Liver (tissue), 8 donors: ENCODE measurements at regions not wholly inside any gene's neighbourhood (a gene's known extent, or its start where the extent isn't known, plus 50 kb on each side); places are given as distances from the start of the nearest gene placed in this dataset.

Source experiments
- DNase-seq: peaks from one replicate; pipeline ENCODE4 v3.0.0-alpha.2; 2017; ENCODE audit warnings: low spot score
- H3K27ac ChIP-seq, 2 donors: one replicate each; pipeline ENCODE4 v1.7.0; 2013; ENCODE audit warnings: inconsistent platforms in 2 of 2, low read length in 2 of 2, control low read depth in 1 of 2, low read depth in 1 of 2, mild to moderate bottlenecking in 1 of 2
- H3K27me3 ChIP-seq, 4 donors: one replicate each; pipeline versions ENCODE4 v1.6.1 to v1.7.0; 2013; ENCODE audit warnings: low read length in 3 of 4, inconsistent platforms in 1 of 4, mild to moderate bottlenecking in 1 of 4, moderate library complexity in 1 of 4; ENCODE audit not compliant: control insufficient read depth in 4 of 4, insufficient read depth in 4 of 4
- H3K36me3 ChIP-seq, 4 donors: one replicate each; pipeline versions ENCODE4 v1.6.1 to v1.7.0; 2013; ENCODE audit warnings: low read length in 3 of 4, mild to moderate bottlenecking in 3 of 4, low read depth in 1 of 4, moderate library complexity in 1 of 4; ENCODE audit not compliant: control insufficient read depth in 4 of 4, insufficient read depth in 3 of 4
- H3K4me1 ChIP-seq, 4 donors: one replicate each; pipeline versions ENCODE4 v1.6.1 to v1.7.0; 2013; ENCODE audit warnings: low read length in 3 of 4, mild to moderate bottlenecking in 3 of 4, moderate library complexity in 1 of 4; ENCODE audit not compliant: control insufficient read depth in 4 of 4, insufficient read depth in 4 of 4
- H3K4me3 ChIP-seq, 3 donors: one replicate each; pipeline versions ENCODE4 v1.6.1 to v1.7.0; 2013; ENCODE audit warnings: low read length in 3 of 3, control low read depth in 1 of 3, low read depth in 1 of 3, mild to moderate bottlenecking in 1 of 3
- H3K9ac ChIP-seq, 2 donors: one replicate each; pipeline ENCODE4 v1.7.0; 2013; ENCODE audit warnings: low read length in 2 of 2, mild to moderate bottlenecking in 2 of 2, moderate library complexity in 2 of 2, control low read depth in 1 of 2, low read depth in 1 of 2
- H3K9me3 ChIP-seq, 4 donors: one replicate each; pipeline versions ENCODE4 v1.6.1 to v1.7.0; 2013; ENCODE audit warnings: low read length in 3 of 4; ENCODE audit not compliant: control insufficient read depth in 4 of 4
- CTCF ChIP-seq: fragments of 150-350 bp; IDR thresholded peaks from 2 replicates; pipeline ENCODE4 v1.5.1; 2017; ENCODE audit warnings: improper control_type of control experiment, low read depth, low read length; ENCODE audit not compliant: missing input control
- EGR1 ChIP-seq, 2 donors: IDR thresholded peaks; 2 replicates each; pipeline ENCODE4 v1.6.1; 2016 to 2018; ENCODE audit warnings: antibody characterized with exemption in 2 of 2, low read depth in 2 of 2
- FOXA1 ChIP-seq: IDR thresholded peaks from 2 replicates; pipeline ENCODE4 v1.6.1; 2016; ENCODE audit warnings: antibody characterized with exemption
- FOXA2 ChIP-seq: IDR thresholded peaks from 2 replicates; pipeline ENCODE4 v1.6.1; 2016; ENCODE audit warnings: antibody characterized with exemption
- HNF4A ChIP-seq, 2 donors: conservative IDR thresholded peaks; 2 replicates each; pipeline ENCODE4 v1.6.1; 2016; ENCODE audit warnings: antibody characterized with exemption in 2 of 2, mild to moderate bottlenecking in 2 of 2
- HNF4G ChIP-seq: IDR thresholded peaks from 2 replicates; pipeline ENCODE4 v1.6.1; 2016; ENCODE audit warnings: antibody characterized with exemption
- JUND ChIP-seq, 2 donors: IDR thresholded peaks; 2 replicates each; pipeline ENCODE4 v1.6.1; 2016; ENCODE audit warnings: antibody characterized with exemption in 2 of 2
- MAX ChIP-seq: IDR thresholded peaks from 2 replicates; pipeline ENCODE4 v1.6.1; 2016; ENCODE audit warnings: antibody characterized with exemption
- NR2F2 ChIP-seq: IDR thresholded peaks from 2 replicates; pipeline ENCODE4 v1.6.1; 2016; ENCODE audit warnings: antibody characterized with exemption
- RAD21 ChIP-seq, 2 donors: IDR thresholded peaks; 2 replicates each; pipeline ENCODE4 v1.6.1; 2016; ENCODE audit warnings: antibody characterized with exemption in 2 of 2, mild to moderate bottlenecking in 2 of 2
- RXRA ChIP-seq, 2 donors: IDR thresholded peaks; 2 replicates each; pipeline ENCODE4 v1.6.1; 2017 to 2018; ENCODE audit warnings: antibody characterized with exemption in 2 of 2, mild to moderate bottlenecking in 1 of 2
- TAF1 ChIP-seq: conservative IDR thresholded peaks from 2 replicates; pipeline ENCODE4 v1.6.1; 2016; ENCODE audit warnings: antibody characterized with exemption, mild to moderate bottlenecking
- YY1 ChIP-seq: IDR thresholded peaks from 2 replicates; pipeline ENCODE4 v1.6.1; 2016; ENCODE audit warnings: antibody characterized with exemption, mild to moderate bottlenecking
- ZBTB33 ChIP-seq: IDR thresholded peaks from 2 replicates; pipeline ENCODE4 v1.6.1; 2016; ENCODE audit warnings: antibody characterized with exemption
- WGBS: extraction: QIAGEN DNeasy Blood & Tissue Kit; methylation state at CpG from one replicate; pipeline ENCODE4 v1.1.7; 2013; 5-methylcytosine and 5-hydroxymethylcytosine counted together
- TF ChIP-seq, protein P1 (sequence below): IDR thresholded peaks from 2 replicates; pipeline ENCODE4 v1.6.1; 2016; ENCODE audit warnings: antibody characterized with exemption
- donor health status: healthy.
- donor health status: healthy.
- donor health status: healthy.
- donor health status: healthy.
- donor health status: healthy.

DNA sequence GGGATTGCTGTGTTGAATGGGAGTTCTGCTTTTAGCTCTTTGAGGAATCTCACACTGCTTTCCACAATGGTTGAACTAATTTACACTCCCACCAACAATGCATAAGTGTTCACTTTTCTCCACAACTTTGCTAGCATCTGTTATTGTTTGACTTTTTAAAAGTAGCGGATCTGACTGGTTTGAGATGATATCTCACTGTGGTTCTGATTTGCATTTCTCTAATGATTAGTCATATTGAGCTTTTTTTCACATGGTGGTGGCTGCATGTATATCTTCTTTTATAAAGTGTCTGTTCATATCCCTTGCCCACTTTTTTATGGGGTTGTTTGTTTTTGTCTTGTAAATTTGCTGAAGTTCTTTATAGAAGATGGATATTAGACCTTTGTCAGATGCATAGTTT is 588.3 kb upstream of the ADGRB3 start:
- Histone ChIP-seq H3K27me3 (no peaks in the 10 kb centered on the region), H3K36me3 (no peaks in the 10 kb centered on the region), H3K9ac (no peak overlapping the region), H3K4me3 (no peak overlapping the region), H3K9me3 (no peaks in the 10 kb centered on the region), H3K4me1 (no peaks in the 10 kb centered on the region), H3K27ac (no peak overlapping the region)
- no peak for DNase-seq
- TF ChIP-seq RXRA (IDR thresholded peaks at IDR 0.05) (no peak), CTCF (no peak), JUND (IDR thresholded peaks at IDR 0.05) (no peak), NR2F2 (no peak), RAD21 (IDR thresholded peaks at IDR 0.05) (no peak), YY1 (no peak), EGR1 (IDR thresholded peaks at IDR 0.05; ENCODE audit: low read depth in 2 of 2) (no peak), MAX (no peak)
- WGBS = 57% methylated on average over 1 of the region's 1 CpG

DNA sequence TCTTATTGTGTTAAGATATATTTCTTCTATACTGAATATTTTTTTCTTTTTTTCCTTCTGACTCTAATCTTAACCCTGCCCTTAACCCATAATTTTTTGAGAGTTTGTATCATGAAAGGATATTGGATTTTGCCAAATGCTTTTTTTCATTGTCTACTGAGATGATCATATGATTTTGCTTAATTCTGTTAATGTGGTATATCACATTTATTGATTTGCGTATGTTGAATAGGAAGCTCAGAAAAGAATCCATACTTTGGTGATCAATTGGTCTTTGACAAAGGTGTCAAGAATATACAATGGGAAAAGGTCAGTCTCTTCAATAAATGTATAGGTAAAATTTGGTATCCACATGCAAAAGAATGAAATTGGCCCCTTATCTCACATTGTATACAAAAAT is 588.8 kb upstream of the ADGRB3 start:
- H3K4me1 ChIP-seq = no peaks in the 10 kb centered on the region
- no peaks in the 10 kb centered on the region for H3K27me3 ChIP-seq
- H3K4me3 ChIP-seq = no peak overlapping the region
- no peak overlapping the region for H3K27ac ChIP-seq
- WGBS = 89% methylated on average over 1 of the region's 1 CpG
- H3K36me3 ChIP-seq = no peaks in the 10 kb centered on the region
- H3K9me3 ChIP-seq = no peaks in the 10 kb centered on the region
- H3K9ac ChIP-seq = no peak overlapping the region
- TF ChIP-seq, protein P1, sequence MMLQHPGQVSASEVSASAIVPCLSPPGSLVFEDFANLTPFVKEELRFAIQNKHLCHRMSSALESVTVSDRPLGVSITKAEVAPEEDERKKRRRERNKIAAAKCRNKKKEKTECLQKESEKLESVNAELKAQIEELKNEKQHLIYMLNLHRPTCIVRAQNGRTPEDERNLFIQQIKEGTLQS = no peak
- TF ChIP-seq FOXA2 (no peak), RAD21 (IDR thresholded peaks at IDR 0.05) (no peak), TAF1 (no peak), FOXA1 (no peak), RXRA (IDR thresholded peaks at IDR 0.05) (no peak), MAX (no peak), YY1 (no peak), HNF4G (no peak), JUND (IDR thresholded peaks at IDR 0.05) (no peak), CTCF (no peak)
- no peak for DNase-seq

DNA sequence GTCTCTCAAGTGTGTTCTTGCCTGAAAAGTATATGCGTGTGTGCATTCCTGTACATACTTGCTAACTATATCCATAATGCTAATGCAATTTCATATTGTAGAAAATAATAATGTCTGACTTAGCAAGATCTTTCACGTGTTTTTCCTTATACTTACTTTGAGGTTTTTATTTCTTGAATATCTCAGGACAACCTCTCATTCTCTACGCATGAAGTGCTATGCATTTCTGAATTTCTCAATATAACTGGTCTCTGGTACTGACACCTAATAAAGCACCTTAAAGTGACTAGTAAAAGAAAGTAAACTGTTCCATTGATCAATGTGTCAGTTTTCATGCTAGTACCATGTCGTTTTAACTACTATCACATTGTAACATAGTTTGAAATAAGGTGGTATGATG is 589.9 kb upstream of the ADGRB3 start:
- no peak for TF ChIP-seq RXRA (IDR thresholded peaks at IDR 0.05)
- TF ChIP-seq JUND (IDR thresholded peaks at IDR 0.05) = no peak
- no peak for TF ChIP-seq NR2F2
- no peak for TF ChIP-seq ZBTB33
- no peak for TF ChIP-seq MAX
- no peak for TF ChIP-seq TAF1
- TF ChIP-seq RAD21 (IDR thresholded peaks at IDR 0.05) = no peak
- TF ChIP-seq YY1 = no peak
- no peak for TF ChIP-seq HNF4A (conservative IDR thresholded peaks at IDR 0.05)
- TF ChIP-seq, protein P1 = no peak
- TF ChIP-seq CTCF = no peak
- Histone ChIP-seq H3K9me3 (no peaks in the 10 kb centered on the region), H3K4me3 (no peak overlapping the region), H3K9ac (no peak overlapping the region), H3K4me1 (no peaks in the 10 kb centered on the region), H3K27ac (no peak overlapping the region), H3K27me3 (no peaks in the 10 kb centered on the region), H3K36me3 (no peaks in the 10 kb centered on the region)
- 74% methylated on average over 4 of the region's 4 CpGs for WGBS
- DNase-seq = no peak
